Sigmoid colon (tissue), 6 donors: ENCODE measurements at regions not wholly inside any gene's neighbourhood (a gene's known extent, or its start where the extent isn't known, plus 50 kb on each side); places are given as distances from the start of the nearest gene placed in this dataset.

Source experiments
- DNase-seq: peaks from one replicate; pipeline ENCODE4 v3.0.0-alpha.2; 2019
- H3K27ac ChIP-seq, 4 donors: fragments of 200-600 bp; sonication (generic); one replicate each; pipeline ENCODE4 v1.5.1; 2016 to 2019; ENCODE audit warnings: mild to moderate bottlenecking in 1 of 4
- H3K27me3 ChIP-seq, 3 donors: fragments of 200-600 bp; sonication (generic); one replicate each; pipeline ENCODE4 v1.5.1; 2019; ENCODE audit warnings: mild to moderate bottlenecking in 1 of 3
- H3K36me3 ChIP-seq, 4 donors: fragments of 200-600 bp; sonication (generic); one replicate each; pipeline ENCODE4 v1.5.1; 2016 to 2019
- H3K4me1 ChIP-seq, 4 donors: fragments of 200-600 bp; sonication (generic); one replicate each; pipeline ENCODE4 v1.5.1; 2017 to 2019
- H3K4me3 ChIP-seq, 4 donors: fragments of 200-600 bp; sonication (generic); one replicate each; pipeline ENCODE4 v1.5.1; 2017 to 2019; ENCODE audit warnings: mild to moderate bottlenecking in 2 of 4, moderate library complexity in 1 of 4
- H3K9me3 ChIP-seq, 4 donors: fragments of 200-600 bp in 3 of 4; sonication (generic) in 3 of 4; one replicate each; pipeline versions ENCODE4 v1.5.1 to v1.6.1; 2013 to 2019
- EP300 ChIP-seq, 4 donors: sonication (generic); formaldehyde crosslinking; IDR thresholded peaks; one replicate each; pipeline ENCODE4 v1.6.1; 2017; ENCODE audit warnings: antibody characterized with exemption in 4 of 4
- POLR2A ChIP-seq, 2 donors: fragments of 450-650 bp; IDR thresholded peaks; one replicate each; pipeline ENCODE4 v1.6.1; 2016; ENCODE audit warnings: antibody characterized with exemption in 2 of 2, mild to moderate bottlenecking in 2 of 2, moderate library complexity in 2 of 2
- POLR2AphosphoS5 ChIP-seq, 4 donors: sonication (generic); formaldehyde crosslinking; IDR thresholded peaks; one replicate each; pipeline ENCODE4 v1.6.1; 2017; ENCODE audit warnings: antibody characterized with exemption in 4 of 4
- WGBS, 2 donors: extraction: QIAGEN DNeasy Blood & Tissue Kit; methylation state at CpG; one replicate each; pipeline ENCODE4 v1.1.7; 2013; 5-methylcytosine and 5-hydroxymethylcytosine counted together
- intact Hi-C: fragments of 100-400 bp; cut with DNase I; formaldehyde crosslinking; loops from one replicate; pipeline ENCODE4 v1.15.1; 2023
- TF ChIP-seq, protein P1 (sequence below), 4 experiments: fragments of 450-650 bp in 3 of 4; fragments of 200-600 bp in 1 of 4; IDR thresholded peaks; one replicate each; pipeline ENCODE4 v1.5.1; 2016 to 2019; ENCODE audit warnings: antibody characterized with exemption in 4 of 4, mild to moderate bottlenecking in 3 of 4, moderate library complexity in 2 of 4
- donor health status: healthy with polysubstance abuse.
- donor health status: healthy.

- Histone ChIP-seq H3K27me3 (no peaks in the 10 kb centered on the region), H3K4me1 (no peaks in the 10 kb centered on the region), H3K36me3 (no peaks in the 10 kb centered on the region), H3K9me3 (no peaks in the 10 kb centered on the region), H3K27ac (no peak overlapping the region), H3K4me3 (no peak overlapping the region)
- TF ChIP-seq, protein P1, sequence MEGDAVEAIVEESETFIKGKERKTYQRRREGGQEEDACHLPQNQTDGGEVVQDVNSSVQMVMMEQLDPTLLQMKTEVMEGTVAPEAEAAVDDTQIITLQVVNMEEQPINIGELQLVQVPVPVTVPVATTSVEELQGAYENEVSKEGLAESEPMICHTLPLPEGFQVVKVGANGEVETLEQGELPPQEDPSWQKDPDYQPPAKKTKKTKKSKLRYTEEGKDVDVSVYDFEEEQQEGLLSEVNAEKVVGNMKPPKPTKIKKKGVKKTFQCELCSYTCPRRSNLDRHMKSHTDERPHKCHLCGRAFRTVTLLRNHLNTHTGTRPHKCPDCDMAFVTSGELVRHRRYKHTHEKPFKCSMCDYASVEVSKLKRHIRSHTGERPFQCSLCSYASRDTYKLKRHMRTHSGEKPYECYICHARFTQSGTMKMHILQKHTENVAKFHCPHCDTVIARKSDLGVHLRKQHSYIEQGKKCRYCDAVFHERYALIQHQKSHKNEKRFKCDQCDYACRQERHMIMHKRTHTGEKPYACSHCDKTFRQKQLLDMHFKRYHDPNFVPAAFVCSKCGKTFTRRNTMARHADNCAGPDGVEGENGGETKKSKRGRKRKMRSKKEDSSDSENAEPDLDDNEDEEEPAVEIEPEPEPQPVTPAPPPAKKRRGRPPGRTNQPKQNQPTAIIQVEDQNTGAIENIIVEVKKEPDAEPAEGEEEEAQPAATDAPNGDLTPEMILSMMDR (IDR thresholded peaks at IDR 0.05): no peak
- TF ChIP-seq POLR2AphosphoS5 (IDR thresholded peaks at IDR 0.05): no peak
- no peak for TF ChIP-seq EP300 (IDR thresholded peaks at IDR 0.05)
- TF ChIP-seq POLR2A (IDR thresholded peaks at IDR 0.05): no peak
- DNase-seq: no peak
- WGBS, 2 donors: 62 to 74% methylated on average over 15 of the region's 15 CpGs
- intact Hi-C loops: no loop called here
These were observed 95.5 kb upstream of the PRSS58 start for GRCh38 chr7:142353147-142354060.

DNA sequence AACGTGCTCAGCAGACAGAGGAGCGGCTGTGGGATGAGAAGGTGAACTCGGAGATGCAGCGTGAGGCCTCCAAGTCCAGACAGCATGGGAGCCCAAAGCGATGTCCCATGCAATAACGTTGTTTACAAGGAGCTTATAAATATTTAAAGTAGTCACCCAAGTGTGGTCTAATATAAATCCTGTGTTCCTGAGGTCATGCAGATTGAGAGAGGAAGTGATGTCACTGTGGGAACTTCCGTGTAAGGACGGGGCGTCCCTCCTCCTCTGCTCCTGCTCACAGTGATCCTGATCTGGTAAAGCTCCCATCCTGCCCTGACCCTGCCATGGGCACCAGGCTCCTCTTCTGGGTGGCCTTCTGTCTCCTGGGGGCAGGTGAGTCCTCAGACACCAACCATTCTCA is 94.7 kb upstream of the PRSS58 start:
- Histone ChIP-seq H3K4me3 (no peak overlapping the region), H3K9me3 (no peaks in the 10 kb centered on the region), H3K36me3 (no peaks in the 10 kb centered on the region), H3K27me3 (no peaks in the 10 kb centered on the region), H3K4me1 (no peaks in the 10 kb centered on the region), H3K27ac (no peak overlapping the region)
- TF ChIP-seq POLR2AphosphoS5 (IDR thresholded peaks at IDR 0.05) (no peak), EP300 (IDR thresholded peaks at IDR 0.05) (no peak)
- TF ChIP-seq, protein P1 (IDR thresholded peaks at IDR 0.05): no peak
- intact Hi-C loops: no loop called here
- DNase-seq: no peak
- 55 to 63% methylated on average over 9 of the region's 9 CpGs for WGBS, 2 donors

- H3K27me3 ChIP-seq: no peaks in the 10 kb centered on the region
- no peaks in the 10 kb centered on the region for H3K4me1 ChIP-seq
- H3K36me3 ChIP-seq: no peaks in the 10 kb centered on the region
- H3K27ac ChIP-seq: no peak overlapping the region
- DNase-seq: no peak
- H3K9me3 ChIP-seq: no peaks in the 10 kb centered on the region
- intact Hi-C loops: no loop called here
- no peak overlapping the region for H3K4me3 ChIP-seq
- TF ChIP-seq POLR2AphosphoS5 (IDR thresholded peaks at IDR 0.05): no peak
- TF ChIP-seq POLR2A (IDR thresholded peaks at IDR 0.05): no peak
- no peak for TF ChIP-seq EP300 (IDR thresholded peaks at IDR 0.05)
- TF ChIP-seq, protein P1 (IDR thresholded peaks at IDR 0.05): no peak
- WGBS, 2 donors: 90 to 92% methylated on average over 5 of the region's 5 CpGs
These were observed 93.3 kb upstream of the PRSS58 start for GRCh38 chr7:142351145-142351544.

DNA sequence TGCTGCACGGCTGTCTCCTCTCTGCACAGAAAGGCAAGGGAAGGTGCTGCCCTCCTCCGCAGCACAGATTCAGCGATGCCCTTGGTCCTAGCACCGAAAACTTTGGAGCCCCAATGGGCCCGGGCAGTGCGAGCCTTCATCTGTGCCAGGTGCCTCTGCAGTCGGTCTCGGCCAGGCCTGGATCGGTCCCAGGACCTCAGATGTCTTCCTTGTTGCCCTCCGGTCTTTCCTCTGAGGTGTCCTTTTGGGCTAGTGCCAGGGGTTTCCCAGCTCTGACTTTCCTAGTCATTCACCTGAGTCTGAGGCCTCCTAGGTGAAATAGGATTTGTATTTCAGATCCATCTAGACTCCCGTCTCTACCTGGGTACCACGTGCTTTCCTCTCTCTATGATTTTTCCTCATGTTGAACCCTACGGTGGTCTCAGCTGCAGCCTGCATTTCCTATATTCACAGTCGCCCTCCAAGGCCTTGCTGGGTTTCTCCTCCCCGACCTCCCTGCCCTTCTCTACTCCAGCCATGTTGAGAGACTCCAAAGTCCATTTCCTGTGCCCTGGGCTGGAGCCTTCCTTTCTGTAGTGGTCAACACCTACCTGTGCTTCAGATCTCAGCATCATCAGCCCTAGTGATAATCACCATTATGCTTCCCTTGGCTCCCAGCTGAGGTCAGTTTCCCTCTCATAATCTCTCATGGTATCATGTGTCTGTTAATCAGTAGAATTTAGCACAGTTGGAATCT is 92.0 kb upstream of the PRSS58 start:
- no peaks in the 10 kb centered on the region for H3K36me3 ChIP-seq
- intact Hi-C loops: no loop called here
- H3K27me3 ChIP-seq: no peaks in the 10 kb centered on the region
- no peak overlapping the region for H3K27ac ChIP-seq
- no peak overlapping the region for H3K4me3 ChIP-seq
- no peaks in the 10 kb centered on the region for H3K4me1 ChIP-seq
- DNase-seq: no peak
- no peak for TF ChIP-seq POLR2AphosphoS5 (IDR thresholded peaks at IDR 0.05)
- no peak for TF ChIP-seq EP300 (IDR thresholded peaks at IDR 0.05)
- TF ChIP-seq, protein P1 (IDR thresholded peaks at IDR 0.05): no peak
- TF ChIP-seq POLR2A (IDR thresholded peaks at IDR 0.05): no peak
- H3K9me3 ChIP-seq: no peaks in the 10 kb centered on the region
- WGBS, 2 donors: 76 to 81% methylated on average over 15 of the region's 15 CpGs
